Keratinocyte (primary cell): ENCODE measurements at regions not wholly inside any gene's neighbourhood (a gene's known extent, or its start where the extent isn't known, plus 50 kb on each side); places are given as distances from the start of the nearest gene placed in this dataset.

Source experiments
- DNase-seq: peaks from one replicate; pipeline ENCODE4 v3.0.0-alpha.2; 2011; ENCODE audit warnings: low read depth, missing footprints, low spot score
- FAIRE-seq: peaks from 2 replicates; lab custom pipeline; 2011; peaks lifted over from hg19 to GRCh38; lab: Jason Lieb, UNC
- H2AFZ ChIP-seq: 2 replicates; pipeline ENCODE4 v1.6.0; 2012; ENCODE audit warnings: low read length, control low read depth, inconsistent platforms; ENCODE audit not compliant: control insufficient read depth
- H3K27ac ChIP-seq: 2 replicates; pipeline ENCODE4 v1.5.1; 2011; ENCODE audit warnings: low read length; ENCODE audit not compliant: control insufficient read depth, insufficient read depth
- H3K27me3 ChIP-seq: 3 replicates; pipeline ENCODE4 v1.6.0; 2011; ENCODE audit warnings: low read length; ENCODE audit not compliant: control insufficient read depth, insufficient read depth; ENCODE audit errors: extremely low read depth
- H3K36me3 ChIP-seq, 2 experiments: 2 replicates in 1 of 2; 3 replicates in 1 of 2; pipeline ENCODE4 v1.5.1; 2011; ENCODE audit warnings: low read length in 2 of 2, mild to moderate bottlenecking in 1 of 2; ENCODE audit not compliant: control insufficient read depth in 2 of 2, insufficient read depth in 2 of 2; ENCODE audit errors: extremely low read depth in 1 of 2
- H3K4me1 ChIP-seq: 3 replicates; pipeline ENCODE4 v1.5.1; 2011; ENCODE audit warnings: low read length; ENCODE audit not compliant: control insufficient read depth, insufficient read depth; ENCODE audit errors: extremely low read depth
- H3K4me2 ChIP-seq: 3 replicates; pipeline ENCODE4 v1.6.0; 2011; ENCODE audit warnings: low read depth, low read length; ENCODE audit not compliant: control insufficient read depth, insufficient read depth; ENCODE audit errors: extremely low read depth
- H3K4me3 ChIP-seq, 3 experiments: fragments of 200-600 bp in 1 of 3; sonication (generic) in 1 of 3; 2 replicates in 2 of 3; 3 replicates in 1 of 3; pipeline ENCODE4 v1.5.1; 2011 to 2016; ENCODE audit warnings: low read length in 3 of 3, mild to moderate bottlenecking in 3 of 3, control low read depth in 2 of 3, inconsistent platforms in 1 of 3, low read depth in 1 of 3, mixed read lengths in 1 of 3, mixed run types in 1 of 3, moderate library complexity in 1 of 3; ENCODE audit not compliant: control insufficient read depth in 2 of 3, insufficient read depth in 2 of 3; ENCODE audit errors: extremely low read depth in 1 of 3
- H3K79me2 ChIP-seq: 2 replicates; pipeline ENCODE4 v1.6.0; 2012; ENCODE audit warnings: low read length; ENCODE audit not compliant: control insufficient read depth, insufficient read depth
- H3K9ac ChIP-seq: 3 replicates; pipeline ENCODE4 v1.6.0; 2011; ENCODE audit warnings: low read length; ENCODE audit not compliant: control insufficient read depth, insufficient read depth; ENCODE audit errors: extremely low read depth
- H3K9me1 ChIP-seq: 3 replicates; pipeline ENCODE4 v1.6.0; 2011; ENCODE audit warnings: low read length; ENCODE audit not compliant: control insufficient read depth, insufficient read depth; ENCODE audit errors: extremely low read depth
- H3K9me3 ChIP-seq: 2 replicates; pipeline ENCODE4 v1.5.1; 2012; ENCODE audit warnings: low read depth, low read length; ENCODE audit not compliant: control insufficient read depth
- H4K20me1 ChIP-seq: 3 replicates; pipeline ENCODE4 v1.6.0; 2011; ENCODE audit warnings: low read length; ENCODE audit not compliant: control insufficient read depth, insufficient read depth; ENCODE audit errors: extremely low read depth
- CTCF ChIP-seq, 3 experiments: IDR thresholded peaks in 1 of 3; conservative IDR thresholded peaks in 1 of 3; optimal IDR thresholded peaks in 1 of 3; 2 replicates in 2 of 3; 3 replicates in 1 of 3; pipeline versions ENCODE3 to v1.5.1; 2011; ENCODE audit warnings: low read length in 3 of 3, mild to moderate bottlenecking in 3 of 3, moderate library complexity in 2 of 3, control low read depth in 1 of 3, inconsistent platforms in 1 of 3; ENCODE audit not compliant: insufficient read depth in 2 of 3; ENCODE audit errors: extremely low read depth in 1 of 3
- EZH2 ChIP-seq: IDR thresholded peaks from one replicate; pipeline ENCODE4 v1.6.1; 2012; ENCODE audit warnings: inconsistent platforms, mild to moderate bottlenecking, low read length, moderate library complexity
- dilution Hi-C: fragments of 300-500 bp; cut with MboI; formaldehyde crosslinking; loops from one replicate; pipeline ENCODE4 v1.7.0; 2020; ENCODE audit warnings: low sequenced_read_pairs; ENCODE audit not compliant: extremely low pct_ligation_motif_present

- Histone ChIP-seq H3K4me3 (no peak overlapping the region), H3K9me3 (no peaks in the 10 kb centered on the region), H4K20me1 (no peaks in the 10 kb centered on the region), H3K9me1 (no peaks in the 10 kb centered on the region), H3K36me3 (no peaks in the 10 kb centered on the region), H3K9ac (no peak overlapping the region), H3K27me3 (peaks cover 6% of the 10 kb centered on the region), H3K27ac (no peak overlapping the region), H3K4me1 (no peaks in the 10 kb centered on the region), H3K4me2 (no peak overlapping the region), H3K79me2 (no peaks in the 10 kb centered on the region), H2AFZ (no peak overlapping the region)
- FAIRE-seq (no peak), DNase-seq (no peak)
- dilution Hi-C loops, result no loop called here
- no peak for TF ChIP-seq CTCF (optimal IDR thresholded peaks at IDR 0.05 in 1 of 3, IDR thresholded peaks at IDR 0.05 in 1 of 3, conservative IDR thresholded peaks at IDR 0.05 in 1 of 3; ENCODE audit: extremely low read depth in 1 of 3, insufficient read depth in 2 of 3, low read length in 3 of 3)
- no peak for TF ChIP-seq EZH2
These were observed 104.7 kb downstream of the PXDC1 start for GRCh38 chr6:3646616-3647362.

- Histone ChIP-seq H3K27ac (no peak overlapping the region), H3K9me3 (no peaks in the 10 kb centered on the region), H3K4me2 (no peak overlapping the region), H3K79me2 (no peaks in the 10 kb centered on the region), H4K20me1 (no peaks in the 10 kb centered on the region), H3K36me3 (no peaks in the 10 kb centered on the region), H3K9me1 (no peaks in the 10 kb centered on the region), H3K9ac (no peak overlapping the region), H3K4me1 (no peaks in the 10 kb centered on the region), H3K4me3 (no peak overlapping the region), H3K27me3 (peaks cover 6% of the 10 kb centered on the region), H2AFZ (no peak overlapping the region)
- no peak for FAIRE-seq
- TF ChIP-seq EZH2, result no peak
- TF ChIP-seq CTCF (optimal IDR thresholded peaks at IDR 0.05 in 1 of 3, IDR thresholded peaks at IDR 0.05 in 1 of 3, conservative IDR thresholded peaks at IDR 0.05 in 1 of 3; ENCODE audit: extremely low read depth in 1 of 3, insufficient read depth in 2 of 3, low read length in 3 of 3), result no peak
- no peak for DNase-seq
- dilution Hi-C loops, result no loop called here
These were observed 106.8 kb downstream of the PXDC1 start for GRCh38 chr6:3644739-3645012.
